Astrocyte of the spinal cord (primary cell): ENCODE measurements at regions not wholly inside any gene's neighbourhood (a gene's known extent, or its start where the extent isn't known, plus 50 kb on each side); places are given as distances from the start of the nearest gene placed in this dataset.

Experiments used
- DNase-seq: peaks from one replicate; pipeline ENCODE4 v3.0.0; 2011; ENCODE audit warnings: low read depth, low spot score
- H3K4me3 ChIP-seq: 2 replicates; pipeline ENCODE4 v1.5.1; 2011; ENCODE audit warnings: low read depth, mild to moderate bottlenecking, low read length, moderate library complexity
- in situ Hi-C: cut with HindIII; loops from 2 replicates; pipeline ENCODE4 v1.10.0; 2017; ENCODE audit warnings: low sequenced_read_pairs
- TF ChIP-seq, protein P1 (sequence below): IDR thresholded peaks from 2 replicates; pipeline ENCODE4 v1.5.1; 2012; ENCODE audit warnings: low read depth, mild to moderate bottlenecking, low read length, inconsistent platforms

- TF ChIP-seq, protein P1, sequence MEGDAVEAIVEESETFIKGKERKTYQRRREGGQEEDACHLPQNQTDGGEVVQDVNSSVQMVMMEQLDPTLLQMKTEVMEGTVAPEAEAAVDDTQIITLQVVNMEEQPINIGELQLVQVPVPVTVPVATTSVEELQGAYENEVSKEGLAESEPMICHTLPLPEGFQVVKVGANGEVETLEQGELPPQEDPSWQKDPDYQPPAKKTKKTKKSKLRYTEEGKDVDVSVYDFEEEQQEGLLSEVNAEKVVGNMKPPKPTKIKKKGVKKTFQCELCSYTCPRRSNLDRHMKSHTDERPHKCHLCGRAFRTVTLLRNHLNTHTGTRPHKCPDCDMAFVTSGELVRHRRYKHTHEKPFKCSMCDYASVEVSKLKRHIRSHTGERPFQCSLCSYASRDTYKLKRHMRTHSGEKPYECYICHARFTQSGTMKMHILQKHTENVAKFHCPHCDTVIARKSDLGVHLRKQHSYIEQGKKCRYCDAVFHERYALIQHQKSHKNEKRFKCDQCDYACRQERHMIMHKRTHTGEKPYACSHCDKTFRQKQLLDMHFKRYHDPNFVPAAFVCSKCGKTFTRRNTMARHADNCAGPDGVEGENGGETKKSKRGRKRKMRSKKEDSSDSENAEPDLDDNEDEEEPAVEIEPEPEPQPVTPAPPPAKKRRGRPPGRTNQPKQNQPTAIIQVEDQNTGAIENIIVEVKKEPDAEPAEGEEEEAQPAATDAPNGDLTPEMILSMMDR: no peak
- DNase-seq: no peak
- H3K4me3 ChIP-seq: no peak overlapping the region
- in situ Hi-C loops: no loop called here
Observed at GRCh38 chr2:106941372-106941993, 55.5 kb upstream of the ST6GAL2 start.

DNA sequence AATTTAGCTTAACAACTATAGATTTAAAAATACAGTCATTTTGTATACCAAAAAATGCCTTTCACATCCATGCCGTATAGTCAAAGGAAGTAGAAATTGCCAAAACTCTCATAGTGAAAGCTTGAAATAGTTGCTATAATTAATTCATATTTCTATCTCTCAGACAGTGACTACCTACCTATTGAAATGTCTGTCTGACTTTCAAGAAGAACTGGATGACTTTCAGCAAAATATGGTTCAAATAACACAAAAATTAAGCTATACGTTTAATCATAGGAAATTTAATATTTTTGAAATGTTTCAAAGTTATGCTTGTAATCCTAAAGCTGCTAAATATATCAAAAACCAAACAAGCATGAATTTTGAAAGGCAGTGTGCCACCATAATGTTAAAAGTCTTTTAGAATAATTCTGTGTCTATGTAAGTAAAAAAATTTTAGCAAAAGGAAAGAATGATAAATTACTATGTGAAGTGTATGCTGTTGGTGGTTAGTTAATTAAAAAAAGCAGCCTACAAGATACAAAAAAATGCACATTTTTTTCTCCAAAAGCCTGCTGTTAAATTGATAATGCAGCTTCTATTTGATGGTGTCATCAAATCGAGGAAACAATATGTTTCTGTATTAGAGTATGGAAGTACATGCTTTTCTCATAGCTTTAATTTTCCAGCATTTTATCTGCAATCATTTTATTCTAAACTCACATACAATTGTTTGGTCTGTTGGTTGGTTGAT lies 57.7 kb upstream of the ST6GAL2 start:
- in situ Hi-C loops: no loop called here

GRCh38 chr2:106944215-106944614 lies 58.2 kb upstream of the ST6GAL2 start:
- in situ Hi-C loops: no loop called here
- H3K4me3 ChIP-seq: no peak overlapping the region
- TF ChIP-seq, protein P1: no peak
- DNase-seq: peak; percentile 82

More for the DNA sequence above, 57.7 kb upstream of the ST6GAL2 start:
- no peak overlapping the region for H3K4me3 ChIP-seq
- no peak for DNase-seq
- TF ChIP-seq, protein P1: no peak

- in situ Hi-C loops: no loop called here
Observed at GRCh38 chr2:106948540-106948939, 62.6 kb upstream of the ST6GAL2 start.

DNA sequence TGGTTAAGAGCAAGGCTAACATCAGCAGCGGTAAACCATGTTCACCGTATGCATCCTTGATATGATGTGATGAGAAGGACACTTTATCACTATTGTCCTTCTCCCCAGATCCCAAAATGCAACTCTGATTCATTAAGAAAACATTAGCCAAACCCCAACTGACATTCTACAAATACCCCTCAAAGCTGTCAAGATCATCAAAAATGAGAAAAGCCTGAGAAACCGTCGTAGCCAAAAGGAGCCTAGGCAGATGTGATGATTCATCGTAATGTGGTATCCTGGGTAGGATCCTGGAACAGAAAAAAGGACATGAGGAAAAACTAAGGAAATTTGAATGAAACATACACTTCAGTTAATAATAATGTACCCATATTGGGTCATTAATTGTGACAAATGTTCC lies 67.3 kb upstream of the ST6GAL2 start:
- no peak for DNase-seq
- in situ Hi-C loops: no loop called here
- TF ChIP-seq, protein P1: no peak
- no peak overlapping the region for H3K4me3 ChIP-seq

More at GRCh38 chr2:106948540-106948939, 62.6 kb upstream of the ST6GAL2 start:
- H3K4me3 ChIP-seq: no peak overlapping the region
- TF ChIP-seq, protein P1: no peak
- no peak for DNase-seq

GRCh38 chr2:106953779-106954178 lies 67.8 kb upstream of the ST6GAL2 start:
- DNase-seq: no peak
- no peak overlapping the region for H3K4me3 ChIP-seq
- TF ChIP-seq, protein P1: no peak
- in situ Hi-C loops: no loop called here
